Left ventricle myocardium inferior (tissue), 1 donor: ENCODE measurements at regions not wholly inside any gene's neighbourhood (a gene's known extent, or its start where the extent isn't known, plus 50 kb on each side); places are given as distances from the start of the nearest gene placed in this dataset.
A peak's percentile ranks its signal among the peaks of the same experiment; 100 is the strongest.
"Not testable (repeated sequence)": the region's sequence is repeated elsewhere in the genome, so short reads cannot be mapped to it uniquely, and the experiment has no call there.

Experiments used
- DNase-seq: peaks from one replicate; pipeline ENCODE4 v3.0.0-alpha.2; 2020
- H3K27ac ChIP-seq: fragments of 200-600 bp; replicated peaks from 2 replicates; pipeline ENCODE4 v1.8.0; 2021
- H3K27me3 ChIP-seq: fragments of 200-600 bp; 2 replicates; pipeline ENCODE4 v1.8.0; 2021; ENCODE audit warnings: low read depth
- H3K36me3 ChIP-seq: fragments of 200-600 bp; 2 replicates; pipeline ENCODE4 v1.8.0; 2021
- H3K4me1 ChIP-seq: fragments of 200-600 bp; 2 replicates; pipeline ENCODE4 v1.8.0; 2021
- H3K4me3 ChIP-seq: fragments of 200-600 bp; 2 replicates; pipeline ENCODE4 v1.8.0; 2021; ENCODE audit warnings: mild to moderate bottlenecking, moderate library complexity
- H3K9me3 ChIP-seq: fragments of 200-600 bp; replicated peaks from 2 replicates; pipeline ENCODE4 v1.8.0; 2021
- CTCF ChIP-seq: fragments of 200-600 bp; IDR thresholded peaks from 2 replicates; pipeline ENCODE4 v1.8.0; 2021; ENCODE audit warnings: antibody characterized with exemption, mild to moderate bottlenecking, borderline replicate concordance
- intact Hi-C: fragments of 100-400 bp; cut with micrococcal nuclease; formaldehyde crosslinking; loops from one replicate; pipeline ENCODE4 v1.11.0; 2022
- donor health status: DM: no; HTN: yes; CAD: no; lungs with severe emphysema.

GRCh38 chr10:29386342-29386999 is 97.6 kb downstream of the LYZL1 start:
- H3K4me1 ChIP-seq = no peaks in the 10 kb centered on the region
- no peaks in the 10 kb centered on the region for H3K27me3 ChIP-seq
- TF ChIP-seq CTCF = peak; percentile 86
- H3K36me3 ChIP-seq = no peaks in the 10 kb centered on the region
- H3K27ac ChIP-seq = no peak overlapping the region
- H3K4me3 ChIP-seq = no peak overlapping the region
- no peaks in the 10 kb centered on the region for H3K9me3 ChIP-seq
- no peak for DNase-seq
- intact Hi-C loops = no loop called here

GRCh38 chr10:29387269-29387668 is 98.4 kb downstream of the LYZL1 start:
- H3K4me3 ChIP-seq = no peak overlapping the region
- H3K4me1 ChIP-seq = no peaks in the 10 kb centered on the region
- no peaks in the 10 kb centered on the region for H3K27me3 ChIP-seq
- H3K36me3 ChIP-seq = no peaks in the 10 kb centered on the region
- intact Hi-C loops = no loop called here
- H3K9me3 ChIP-seq = no peaks in the 10 kb centered on the region
- no peak for DNase-seq
- H3K27ac ChIP-seq = no peak overlapping the region
- TF ChIP-seq CTCF = no peak

- DNase-seq, H3K36me3 ChIP-seq, H3K9me3 ChIP-seq, H3K4me3 ChIP-seq, intact Hi-C loops, H3K4me1 ChIP-seq, H3K27ac ChIP-seq, H3K27me3 ChIP-seq: not testable (repeated sequence)
These were observed 99.2 kb downstream of the LYZL1 start for GRCh38 chr10:29388112-29388511.

- Histone ChIP-seq H3K9me3 (no peaks in the 10 kb centered on the region), H3K36me3 (no peaks in the 10 kb centered on the region), H3K4me3 (no peak overlapping the region), H3K4me1 (no peaks in the 10 kb centered on the region), H3K27me3 (no peaks in the 10 kb centered on the region), H3K27ac (no peak overlapping the region)
- intact Hi-C loops = no loop called here
- no peak for TF ChIP-seq CTCF
- no peak for DNase-seq
These were observed 100.6 kb downstream of the LYZL1 start for GRCh38 chr10:29389493-29389892.

GRCh38 chr10:29389935-29390334 is 101.1 kb downstream of the LYZL1 start:
- TF ChIP-seq CTCF = no peak
- intact Hi-C loops = no loop called here
- no peak overlapping the region for H3K27ac ChIP-seq
- DNase-seq = no peak
- H3K27me3 ChIP-seq = no peaks in the 10 kb centered on the region
- H3K4me1 ChIP-seq = no peaks in the 10 kb centered on the region
- H3K4me3 ChIP-seq = no peak overlapping the region
- no peaks in the 10 kb centered on the region for H3K9me3 ChIP-seq
- H3K36me3 ChIP-seq = no peaks in the 10 kb centered on the region

- TF ChIP-seq CTCF = peak; percentile 84
- no peak for DNase-seq
- intact Hi-C loops = no loop called here
These were observed 103.6 kb downstream of the LYZL1 start for GRCh38 chr10:29392376-29393021.

More at GRCh38 chr10:29392376-29393021, 103.6 kb downstream of the LYZL1 start:
- Histone ChIP-seq H3K4me1 (no peaks in the 10 kb centered on the region), H3K27me3 (no peaks in the 10 kb centered on the region), H3K9me3 (no peaks in the 10 kb centered on the region), H3K27ac (no peak overlapping the region), H3K4me3 (no peak overlapping the region), H3K36me3 (no peaks in the 10 kb centered on the region)
